ENCODE measurements at regions not wholly inside any gene's neighbourhood (a gene's known extent, or its start where the extent isn't known, plus 50 kb on each side); places are given as distances from the start of the nearest gene placed in this dataset.
"Not testable (repeated sequence)": the region's sequence is repeated elsewhere in the genome, so short reads cannot be mapped to it uniquely, and the experiment has no call there.

GRCh38 chr6:109253366-109253765 is 128.9 kb downstream of the CD164 start:
- no peak for DNase-seq

GRCh38 chr6:109252261-109253041 is 129.8 kb downstream of the CD164 start:
- DNase-seq: no peak

- no peak for DNase-seq
Measured at GRCh38 chr6:109251839-109252238, 130.4 kb downstream of the CD164 start.

- DNase-seq: not testable (repeated sequence)
Measured at GRCh38 chr6:109250544-109251156, 131.6 kb downstream of the CD164 start.

DNA sequence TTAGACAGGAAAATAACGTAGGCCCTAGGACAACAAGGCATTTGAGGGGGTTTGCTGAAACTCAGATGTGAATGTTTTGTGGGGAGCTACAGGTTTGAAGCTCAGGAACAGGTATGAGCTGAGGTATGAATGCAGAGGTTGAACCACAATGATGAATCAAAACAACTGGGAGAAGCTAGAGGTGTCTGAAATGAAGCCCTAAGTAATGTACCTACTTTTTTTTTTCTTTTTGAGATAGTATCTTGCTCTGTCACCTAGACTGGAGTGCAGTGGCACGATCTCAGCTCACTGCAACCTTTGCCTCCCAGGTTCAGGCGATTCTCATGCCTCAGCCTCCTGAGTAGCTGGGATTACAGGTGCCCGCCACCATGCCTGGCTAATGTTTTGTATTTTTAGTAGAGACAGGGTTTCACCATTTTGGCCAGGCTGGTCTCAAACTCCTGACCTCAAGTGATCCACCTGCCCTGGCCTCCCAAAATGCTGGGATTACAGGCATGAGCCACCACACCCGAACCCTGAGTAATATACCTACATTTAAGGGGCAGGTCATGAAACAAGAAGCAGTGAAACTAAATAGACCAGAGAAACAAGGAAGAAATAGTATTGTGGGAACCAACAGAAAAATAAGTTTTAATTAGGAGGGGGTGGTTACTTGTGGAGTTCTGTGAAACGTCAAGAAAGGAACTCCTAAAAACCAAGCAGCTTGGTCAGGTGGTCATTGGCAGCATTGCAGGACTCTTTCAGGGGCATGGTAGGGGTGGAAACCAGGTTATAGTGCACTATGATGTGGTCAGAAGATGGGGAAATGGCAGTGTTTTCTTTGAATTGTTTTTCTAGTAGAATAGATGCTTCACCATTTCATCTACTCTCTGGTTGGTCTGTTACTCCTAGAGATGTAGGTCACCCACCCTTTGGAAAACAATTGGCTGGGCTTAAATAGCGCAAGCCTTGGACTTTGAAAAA is 138.1 kb downstream of the CD164 start:
- DNase-seq: no peak

- DNase-seq: no peak
Measured at GRCh38 chr6:109242925-109243324, 139.3 kb downstream of the CD164 start.

GRCh38 chr6:109242029-109242428 is 140.2 kb downstream of the CD164 start:
- DNase-seq: no peak

DNA sequence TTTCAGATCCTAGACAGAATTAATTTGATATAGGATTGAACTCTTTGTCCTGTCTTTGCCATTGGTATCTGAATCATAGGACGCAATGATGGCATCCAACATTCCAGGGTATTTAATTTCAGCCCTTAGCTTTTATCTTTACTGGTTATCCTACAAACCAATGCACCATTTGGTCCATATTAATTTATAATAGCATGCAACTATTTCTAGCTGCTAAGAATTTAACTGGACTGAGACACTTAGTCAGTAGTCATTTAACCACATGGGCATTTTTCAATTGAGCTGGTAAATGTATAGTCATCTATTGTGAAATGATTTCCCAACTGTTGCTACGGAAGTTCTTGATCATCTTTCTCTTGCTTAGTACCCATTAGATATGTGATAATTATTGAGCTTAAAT is 141.1 kb downstream of the CD164 start:
- DNase-seq: no peak

DNA sequence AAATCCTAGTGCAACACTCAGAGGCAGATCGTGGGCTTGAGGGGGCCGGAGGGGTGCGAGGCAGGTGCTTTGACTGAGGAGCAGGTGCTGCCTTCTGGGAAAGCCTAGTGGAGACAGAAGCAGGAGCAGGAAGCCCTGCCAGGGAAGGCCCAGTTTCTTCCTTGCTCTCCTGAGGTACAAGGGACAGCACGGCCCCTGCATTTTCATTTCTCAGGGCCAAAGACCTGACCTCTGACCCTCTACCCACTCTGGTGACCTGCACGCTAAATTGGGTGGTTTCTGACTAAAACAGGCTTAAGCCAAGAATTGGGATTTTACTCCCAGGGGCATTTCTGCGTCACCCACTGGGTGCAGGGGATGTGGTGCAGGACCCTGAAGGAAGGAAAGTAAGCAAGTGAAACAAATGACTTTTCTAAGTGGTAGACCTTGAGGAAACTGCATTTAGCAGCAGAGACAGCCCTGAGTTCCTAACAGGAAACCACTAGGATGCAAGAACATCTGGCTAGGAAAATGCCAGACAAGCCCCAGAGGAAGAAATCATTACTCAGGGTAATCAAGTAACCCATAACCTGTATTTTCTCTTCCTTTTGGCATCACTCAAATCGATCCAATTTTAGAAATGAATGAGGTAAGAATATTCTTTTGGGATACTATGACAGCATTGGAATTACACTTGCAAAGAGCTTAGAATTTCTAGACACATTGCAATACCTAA is 141.7 kb downstream of the CD164 start:
- DNase-seq: no peak

DNA sequence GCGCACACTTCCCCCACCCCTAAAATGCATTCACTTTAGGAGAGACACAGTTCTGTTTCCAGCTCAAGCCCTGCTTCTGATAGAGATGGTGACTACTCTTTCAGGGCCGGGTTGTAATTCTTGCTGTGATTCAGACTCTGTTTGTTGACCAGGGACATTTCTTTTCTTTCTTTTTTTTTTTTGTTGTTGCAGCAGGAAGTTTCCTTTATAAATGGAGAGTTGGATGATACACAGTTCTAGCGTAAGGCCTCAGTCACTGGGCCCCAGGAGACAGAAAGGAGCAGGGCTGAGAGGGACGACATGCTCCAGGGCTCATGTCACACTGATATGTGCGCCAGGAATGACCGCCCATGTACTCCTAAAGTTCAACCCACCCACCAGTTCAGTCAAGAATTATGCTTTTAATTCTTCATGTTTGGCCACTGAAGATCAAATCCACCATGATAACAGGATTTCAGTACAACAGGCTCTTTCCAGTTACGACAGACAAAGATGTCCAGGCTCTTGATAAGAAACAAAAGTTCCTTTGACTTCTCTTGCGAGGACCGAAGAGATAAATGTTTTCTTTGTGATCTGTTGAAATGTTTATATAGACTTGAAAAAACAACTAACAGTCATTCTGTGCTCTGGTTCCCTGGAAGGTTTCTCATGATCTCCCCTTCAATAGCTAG is 142.5 kb downstream of the CD164 start:
- DNase-seq: no peak

DNA sequence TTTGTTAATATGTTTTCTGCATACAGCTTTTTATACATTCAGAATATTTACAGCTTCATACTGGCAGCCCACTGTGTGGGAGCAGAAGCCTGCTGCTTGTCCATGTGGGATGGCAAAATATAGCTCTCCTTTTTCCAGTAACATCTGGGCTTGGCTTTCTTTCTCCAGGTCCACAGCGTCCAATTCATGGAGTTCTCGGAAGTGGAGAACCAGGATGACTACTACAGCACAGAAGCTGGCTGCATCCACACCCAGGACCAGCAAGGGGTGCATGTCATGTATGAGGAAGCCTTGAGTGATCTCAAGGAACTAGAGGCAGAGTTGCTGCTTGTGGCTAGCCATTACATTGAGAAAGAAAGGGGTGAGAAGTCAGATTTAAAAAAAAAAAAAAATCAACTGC is 143.1 kb downstream of the CD164 start:
- no peak for DNase-seq

- DNase-seq: no peak
Measured at GRCh38 chr6:109238396-109238795, 143.1 kb downstream of the CEP57L1 start.

DNA sequence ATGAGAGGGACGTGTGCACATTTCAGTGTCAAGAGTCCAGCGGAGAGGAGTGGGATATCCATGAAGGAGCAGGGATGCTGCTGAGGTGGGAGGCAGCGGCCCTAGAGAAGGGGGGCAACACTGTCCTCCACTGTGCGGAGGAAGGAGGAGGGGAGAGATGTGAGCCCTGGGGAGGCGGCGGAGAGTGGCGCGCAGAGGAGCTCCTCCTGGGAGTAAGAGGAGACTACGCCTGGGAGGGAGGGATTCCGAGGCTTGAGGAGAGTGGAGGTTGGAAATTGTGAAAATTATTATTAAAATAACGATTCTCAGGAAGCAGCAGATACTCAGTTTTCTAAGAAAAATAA is 142.7 kb downstream of the CEP57L1 start:
- DNase-seq: no peak

DNA sequence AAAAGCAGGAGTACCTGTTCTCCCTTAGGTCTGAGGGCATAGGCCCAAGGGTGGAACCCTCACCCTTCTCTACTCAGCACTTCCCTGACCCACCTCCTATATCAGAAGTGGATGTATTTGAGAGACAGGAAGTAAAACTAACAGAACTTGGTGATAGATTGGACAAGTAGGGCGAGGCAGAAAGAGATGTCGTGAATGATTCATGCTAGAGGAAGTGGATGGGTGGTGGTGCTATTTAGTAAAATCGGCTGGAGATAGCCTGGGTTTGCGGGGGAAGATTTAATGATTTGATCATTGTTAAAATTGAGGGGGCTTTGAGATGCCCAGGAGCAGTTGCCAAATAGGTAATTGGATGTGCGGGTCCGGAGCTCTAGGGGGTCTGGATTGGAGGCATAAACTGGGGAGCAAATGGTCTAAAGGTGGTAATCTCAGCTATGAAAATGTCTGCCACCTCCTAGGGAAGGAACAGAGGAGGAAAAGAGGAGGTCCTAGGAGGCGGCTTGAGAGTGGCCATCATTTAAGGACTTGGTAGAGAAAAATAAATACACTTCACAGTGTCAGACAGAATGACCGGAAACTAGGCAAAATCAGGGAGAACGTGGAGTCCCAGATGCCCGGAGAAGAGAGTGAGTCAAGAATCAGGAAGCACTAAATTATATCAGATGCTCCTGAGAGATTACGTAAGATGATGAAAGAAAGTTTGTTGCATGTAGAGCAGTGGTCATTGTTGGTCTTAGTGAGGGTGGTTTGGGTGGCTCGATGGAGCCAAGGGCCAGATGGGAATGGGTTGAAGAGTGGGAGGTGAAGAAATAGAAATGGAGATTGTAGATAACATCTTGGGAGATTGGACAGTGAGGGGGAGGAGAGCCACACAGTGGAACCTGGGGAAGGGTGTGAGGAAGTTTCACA is 142.0 kb downstream of the CEP57L1 start:
- no peak for DNase-seq

- DNase-seq: no peak
Measured at GRCh38 chr6:109236115-109237076, 141.1 kb downstream of the CEP57L1 start.

DNA sequence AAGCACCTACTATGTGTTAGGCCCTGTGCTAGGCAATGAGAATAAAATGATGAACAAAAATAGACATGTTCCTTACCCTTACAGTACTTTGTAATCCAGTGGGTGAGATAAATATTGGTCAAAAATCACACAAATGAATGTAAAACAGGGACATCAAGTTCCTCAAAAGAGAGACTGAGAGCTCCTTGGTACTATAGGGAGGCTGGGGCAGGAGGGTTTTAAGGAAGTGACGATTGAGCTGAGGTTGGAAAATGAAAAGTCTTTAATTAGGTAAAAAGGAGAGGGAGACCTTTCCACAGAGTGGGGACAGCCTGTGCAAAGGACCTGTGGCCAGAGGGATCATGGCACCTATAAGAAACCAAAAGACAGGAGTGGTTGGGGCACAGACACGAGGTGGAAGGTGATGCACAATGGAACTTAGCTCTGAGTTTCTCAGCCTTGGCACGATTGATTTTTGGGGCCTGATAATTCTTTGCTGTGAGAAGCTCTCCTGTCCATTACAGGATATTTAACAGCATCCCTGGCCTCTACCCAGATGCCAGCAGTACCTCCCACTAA is 140.3 kb downstream of the CEP57L1 start:
- no peak for DNase-seq

- no peak for DNase-seq
Measured at GRCh38 chr6:109230453-109230852, 135.1 kb downstream of the CEP57L1 start.

DNA sequence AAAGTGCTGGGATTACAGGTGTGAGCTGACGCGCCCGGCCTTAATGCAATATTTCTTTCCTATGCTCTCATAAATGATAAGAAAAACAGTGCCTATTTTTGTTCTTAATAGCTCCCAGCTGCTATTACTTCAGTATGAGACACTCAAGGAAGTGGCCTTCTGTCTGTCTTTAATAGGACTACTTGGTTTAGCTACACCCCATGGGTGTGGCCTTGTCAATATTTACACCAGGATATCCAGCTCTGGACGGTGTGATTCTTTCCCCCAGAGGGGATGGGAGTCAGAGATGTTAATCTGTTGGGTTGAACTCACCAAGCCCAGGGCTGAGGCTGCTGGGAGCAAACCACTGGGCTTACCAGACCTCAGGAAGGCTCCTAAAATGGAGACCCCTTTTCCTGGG is 134.2 kb downstream of the CEP57L1 start:
- DNase-seq: no peak

GRCh38 chr6:109227646-109228045 is 132.3 kb downstream of the CEP57L1 start:
- no peak for DNase-seq

All from tongue (tissue), 1 donor.